Hematopoietic multipotent progenitor cell treated with erythropoietin and hydrocortisone succinate and interleukin-3 and kit ligand, for 15 days (in vitro differentiated cells): ENCODE measurements at regions not wholly inside any gene's neighbourhood (a gene's known extent, or its start where the extent isn't known, plus 50 kb on each side); places are given as distances from the start of the nearest gene placed in this dataset.
"Not testable (repeated sequence)": the region's sequence is repeated elsewhere in the genome, so short reads cannot be mapped to it uniquely, and the experiment has no call there.

Source experiments
- DNase-seq: peaks from one replicate; pipeline ENCODE4 v3.0.0-alpha.2; 2015; ENCODE audit warnings: low spot score

- no peak for DNase-seq
Observed at GRCh38 chr12:68479261-68479895, 131.3 kb upstream of the RAP1B start.

GRCh38 chr12:68479896-68480291 lies 130.8 kb upstream of the RAP1B start:
- no peak for DNase-seq

- DNase-seq: no peak
Observed at GRCh38 chr12:68480526-68480925, 130.2 kb upstream of the RAP1B start.

DNA sequence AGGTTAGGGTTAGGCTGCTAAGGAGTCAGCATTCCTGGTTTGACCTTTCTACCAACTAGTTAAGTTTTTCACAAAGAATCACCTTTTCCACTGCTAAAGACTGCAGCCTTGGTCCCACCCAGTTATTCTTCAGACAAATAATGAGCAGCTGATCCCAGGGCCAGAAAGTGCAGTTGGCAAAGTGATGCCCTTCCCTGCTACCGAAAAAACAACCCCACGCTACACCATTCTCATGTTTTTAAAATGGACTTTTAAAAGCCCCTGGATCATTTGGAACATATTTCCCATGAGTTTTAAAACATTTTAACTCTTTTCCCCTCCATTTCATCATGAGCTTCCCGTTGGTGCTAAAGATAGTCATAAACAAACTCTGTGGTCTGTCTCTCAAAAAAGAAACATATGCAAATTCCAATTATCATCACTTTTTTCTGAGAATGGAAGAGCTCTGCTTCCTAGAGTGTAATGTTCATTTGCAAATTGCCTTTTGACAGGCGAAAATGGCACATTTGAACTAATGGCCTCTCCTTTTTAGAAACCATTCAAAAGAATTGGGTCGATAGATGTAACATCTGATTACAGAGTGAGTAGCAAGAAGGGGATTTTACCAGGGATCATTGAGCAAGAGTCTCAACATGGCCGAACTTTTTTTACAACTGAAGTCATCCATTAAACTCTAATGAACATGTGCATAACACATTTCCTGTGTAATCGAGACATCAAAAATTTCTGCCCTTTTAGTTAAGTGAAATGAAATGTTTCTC lies 129.3 kb upstream of the RAP1B start:
- DNase-seq: no peak

GRCh38 chr12:68482014-68482413 lies 128.7 kb upstream of the RAP1B start:
- no peak for DNase-seq

GRCh38 chr12:68482660-68483059 lies 128.0 kb upstream of the RAP1B start:
- DNase-seq: no peak

- no peak for DNase-seq
Observed at GRCh38 chr12:68483592-68484383, 126.9 kb upstream of the RAP1B start.

- DNase-seq: not testable (repeated sequence)
Observed at GRCh38 chr12:68484578-68484977, 126.1 kb upstream of the RAP1B start.

- not testable (repeated sequence) for DNase-seq
Observed at GRCh38 chr12:68486449-68486848, 124.2 kb upstream of the RAP1B start.

DNA sequence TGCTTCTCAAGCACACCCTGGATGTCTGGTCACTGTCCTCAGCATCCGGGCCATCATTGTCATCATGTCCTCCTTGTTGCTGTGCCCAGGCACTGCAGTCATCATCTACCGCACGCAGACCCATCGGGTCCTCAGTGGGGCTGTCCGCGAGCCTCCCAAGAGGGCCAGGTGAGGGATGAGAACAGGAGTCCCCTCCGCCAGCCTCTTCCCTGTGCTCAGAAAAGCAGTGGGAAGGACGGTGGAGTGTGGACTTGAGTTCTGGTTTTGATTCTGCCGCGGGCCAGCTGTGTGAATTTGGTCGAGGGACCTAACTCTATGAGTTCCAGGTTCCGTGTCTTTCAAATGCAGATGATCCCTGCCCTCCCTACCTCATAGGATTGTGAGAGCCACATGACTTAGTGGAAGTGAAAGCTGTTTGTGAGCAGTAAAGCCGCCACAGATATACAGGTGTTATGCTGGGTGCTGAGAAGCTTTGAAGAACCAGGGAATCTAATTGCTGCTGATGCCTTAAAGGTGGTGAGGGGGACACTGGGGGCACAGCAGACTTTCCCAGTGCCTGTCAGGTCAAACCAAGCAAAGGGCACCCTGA lies 122.9 kb upstream of the RAP1B start:
- DNase-seq: no peak

GRCh38 chr12:68489273-68489672 lies 121.4 kb upstream of the RAP1B start:
- DNase-seq: no peak

- DNase-seq: no peak
Observed at GRCh38 chr12:68490476-68490875, 120.2 kb upstream of the RAP1B start.

- no peak for DNase-seq
Observed at GRCh38 chr12:68491204-68491960, 119.3 kb upstream of the RAP1B start.

- no peak for DNase-seq
Observed at GRCh38 chr12:68495336-68496070, 115.2 kb upstream of the RAP1B start.

- no peak for DNase-seq
Observed at GRCh38 chr12:68497107-68497506, 113.6 kb upstream of the RAP1B start.

DNA sequence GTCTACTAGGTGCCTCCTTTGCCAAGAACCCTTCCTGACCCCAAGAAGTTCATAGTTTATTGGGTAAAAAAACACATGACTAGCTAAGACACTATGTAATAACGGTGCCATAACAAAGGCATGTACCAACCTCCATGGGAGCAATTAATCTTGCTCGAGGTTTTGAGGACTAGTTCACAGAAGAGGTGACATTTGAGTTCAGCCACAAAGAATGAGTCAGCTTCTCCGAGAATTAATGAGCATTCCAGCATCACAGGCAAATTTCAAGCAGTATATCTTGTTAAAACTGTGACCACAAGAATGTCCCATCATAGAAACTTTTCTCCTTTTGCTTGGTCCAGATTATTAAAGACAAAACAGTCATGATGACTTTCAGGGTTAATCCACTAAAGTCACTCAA lies 113.0 kb upstream of the RAP1B start:
- no peak for DNase-seq

DNA sequence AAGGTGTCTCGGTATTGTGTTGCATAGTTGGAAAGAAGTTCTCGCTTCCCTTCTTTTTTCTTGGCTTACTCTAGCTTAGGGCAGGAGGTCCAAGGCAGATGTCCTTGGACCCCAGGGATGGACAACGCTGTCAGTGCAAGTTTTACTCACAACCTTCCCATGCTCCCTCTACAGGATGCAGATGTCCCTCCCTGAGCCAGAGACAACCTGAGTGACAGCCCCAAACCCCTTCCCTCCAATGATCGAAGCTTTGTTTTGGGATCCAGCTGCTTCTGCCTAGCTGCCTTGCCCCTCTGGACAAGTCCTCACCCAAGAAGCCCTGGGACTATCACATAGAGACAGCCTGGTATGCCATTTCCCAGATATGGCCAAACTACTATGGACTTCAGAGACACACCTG lies 112.0 kb upstream of the RAP1B start:
- no peak for DNase-seq

DNA sequence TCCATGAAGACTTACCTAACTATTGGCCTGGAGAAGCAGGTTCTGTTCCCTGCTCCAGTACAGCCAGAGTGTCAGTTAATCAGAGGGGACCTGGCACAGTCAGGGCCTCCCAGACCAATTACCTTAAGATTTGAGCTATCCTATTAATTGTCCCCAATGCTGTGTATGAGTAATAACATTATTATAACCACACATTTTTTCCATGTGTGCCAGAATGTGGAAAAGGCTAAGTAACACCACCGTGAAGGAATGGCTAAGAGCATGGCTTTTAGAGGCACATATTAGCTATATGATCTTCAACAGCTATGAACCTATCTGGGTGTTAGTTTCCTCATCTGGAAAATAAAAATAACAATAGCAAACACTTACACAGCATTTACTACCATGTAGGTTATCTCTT lies 111.1 kb upstream of the RAP1B start:
- no peak for DNase-seq

DNA sequence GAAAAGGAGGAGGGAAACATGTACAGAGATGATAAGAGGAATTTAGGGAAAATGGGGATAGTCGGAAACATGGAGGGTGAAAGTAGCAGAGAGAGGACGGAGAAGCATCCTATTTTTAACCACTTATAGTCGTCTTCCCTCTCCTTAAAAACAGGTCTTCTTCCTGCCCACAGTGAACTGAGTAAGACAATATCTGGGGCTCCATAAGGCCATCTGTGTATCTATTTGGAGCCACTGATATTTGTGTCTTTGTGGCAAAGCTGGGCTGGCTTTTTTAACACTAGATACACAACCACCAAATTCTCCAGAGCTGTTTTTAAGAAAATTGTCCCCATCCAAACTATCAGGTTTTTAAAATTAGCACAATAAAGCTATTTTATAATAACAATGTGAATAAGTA lies 109.5 kb upstream of the RAP1B start:
- DNase-seq: no peak

DNA sequence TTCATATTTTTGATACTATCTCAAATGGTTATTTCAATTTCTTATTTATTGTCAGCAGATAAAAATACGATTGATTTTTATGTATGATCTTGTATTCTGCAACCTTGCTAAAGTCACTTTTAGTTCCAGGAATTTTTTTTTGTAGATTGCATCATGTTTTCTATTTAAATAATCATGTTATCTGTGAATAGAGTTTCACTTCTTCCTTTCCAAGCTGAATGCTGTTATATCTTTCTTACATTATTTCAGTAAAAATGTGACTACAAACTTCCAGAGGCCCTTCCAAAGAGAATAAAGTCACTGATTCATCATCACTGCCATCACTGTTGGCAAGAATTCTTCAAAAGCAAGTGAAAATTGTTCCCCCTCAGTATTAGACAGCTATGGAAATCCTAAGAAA lies 104.7 kb upstream of the RAP1B start:
- no peak for DNase-seq

- DNase-seq: no peak
Observed at GRCh38 chr12:68506619-68507018, 104.1 kb upstream of the RAP1B start.
